OCI-LY7 (cell line): ENCODE measurements at regions not wholly inside any gene's neighbourhood (a gene's known extent, or its start where the extent isn't known, plus 50 kb on each side); places are given as distances from the start of the nearest gene placed in this dataset.

Experiments used
- BruUV-seq: library from RNA; stranded (reverse); fragments of 400-500 nt; replicated peaks from 2 replicates; lab custom pipeline; 2021; lab: Mats Ljungman, UMichigan
- CTCF ChIA-PET: fragments of 300-600 bp; sonication (Branson Sonifier 250); formaldehyde crosslinking; loops from one replicate; lab custom pipeline; 2022; ENCODE audit warnings: antibody characterized with exemption; ENCODE audit not compliant: unreplicated experiment; lab: Charles Lee
- POLR2A ChIA-PET: fragments of 300-600 bp; sonication (Branson Sonifier 250); formaldehyde crosslinking; loops from one replicate; lab custom pipeline; 2022; ENCODE audit warnings: antibody characterized with exemption; lab: Charles Lee
- DNase-seq: peaks from one replicate; pipeline ENCODE4 v3.0.0-alpha.2; 2015; ENCODE audit warnings: low spot score
- H2AFZ ChIP-seq: fragments of 200-600 bp; sonication (generic), shearing (Covaris generic); 2 replicates; pipeline ENCODE4 v1.6.1; 2014; ENCODE audit warnings: mild to moderate bottlenecking, antibody characterized with exemption, low read length, moderate library complexity
- H3K27ac ChIP-seq: fragments of 200-600 bp; sonication (generic); 2 replicates; pipeline ENCODE4 v1.5.1; 2014; ENCODE audit warnings: mixed run types, low read depth, mild to moderate bottlenecking, moderate library complexity, low read length, inconsistent platforms; ENCODE audit not compliant: poor library complexity, severe bottlenecking
- H3K36me3 ChIP-seq: fragments of 200-600 bp; sonication (generic); 2 replicates; pipeline ENCODE4 v1.6.1; 2014; ENCODE audit warnings: mild to moderate bottlenecking, antibody characterized with exemption, low read length, moderate library complexity, mixed read lengths; ENCODE audit not compliant: insufficient read depth
- H3K4me1 ChIP-seq: fragments of 200-600 bp; sonication (generic); 2 replicates; pipeline ENCODE4 v1.5.1; 2014; ENCODE audit warnings: mild to moderate bottlenecking, low read length; ENCODE audit not compliant: insufficient read depth, poor library complexity, severe bottlenecking
- H3K4me2 ChIP-seq: fragments of 200-600 bp; sonication (generic); 2 replicates; pipeline ENCODE4 v1.6.1; 2014; ENCODE audit warnings: mild to moderate bottlenecking, low read length
- H3K4me3 ChIP-seq: fragments of 200-600 bp; sonication (generic); 2 replicates; pipeline ENCODE4 v1.5.1; 2014; ENCODE audit warnings: mild to moderate bottlenecking, low read depth, low read length; ENCODE audit not compliant: poor library complexity, severe bottlenecking
- H3K79me2 ChIP-seq: fragments of 200-600 bp; sonication (generic); 2 replicates; pipeline ENCODE4 v1.6.1; 2016; ENCODE audit warnings: low read depth, mild to moderate bottlenecking, low read length, moderate library complexity, mixed read lengths; ENCODE audit not compliant: insufficient read depth
- H3K9me2 ChIP-seq: fragments of 200-600 bp; sonication (generic); 2 replicates; pipeline ENCODE4 v1.6.1; 2016; ENCODE audit warnings: mild to moderate bottlenecking, low read length, mixed read lengths; ENCODE audit not compliant: insufficient read depth
- H3K9me3 ChIP-seq: fragments of 200-600 bp; sonication (generic); 2 replicates; pipeline ENCODE4 v1.6.1; 2014; ENCODE audit warnings: mild to moderate bottlenecking, mixed run types, low read length, mixed read lengths
- H4K20me1 ChIP-seq: fragments of 200-600 bp; sonication (generic); 2 replicates; pipeline ENCODE4 v1.6.1; 2014; ENCODE audit warnings: mild to moderate bottlenecking, antibody characterized with exemption, low read length, moderate library complexity, mixed read lengths; ENCODE audit not compliant: insufficient read depth
- EZH2phosphoT487 ChIP-seq: fragments of 200-600 bp; sonication (generic); IDR thresholded peaks from 2 replicates; pipeline ENCODE4 v1.6.1; 2018; ENCODE audit warnings: low read depth, borderline replicate concordance, mild to moderate bottlenecking, mixed run types, antibody characterized with exemption, low read length, moderate library complexity, mixed read lengths
- intact Hi-C: fragments of 100-400 bp; cut with micrococcal nuclease; formaldehyde crosslinking; loops from one replicate; pipeline ENCODE4 v1.10.0; 2022; ENCODE audit not compliant: unreplicated experiment
- TF ChIP-seq, protein P1 (sequence below): fragments of 200-600 bp; sonication (generic); conservative IDR thresholded peaks from 2 replicates; pipeline ENCODE4 v1.5.1; 2014; ENCODE audit warnings: mild to moderate bottlenecking, antibody characterized with exemption, low read length, moderate library complexity, mixed read lengths

DNA sequence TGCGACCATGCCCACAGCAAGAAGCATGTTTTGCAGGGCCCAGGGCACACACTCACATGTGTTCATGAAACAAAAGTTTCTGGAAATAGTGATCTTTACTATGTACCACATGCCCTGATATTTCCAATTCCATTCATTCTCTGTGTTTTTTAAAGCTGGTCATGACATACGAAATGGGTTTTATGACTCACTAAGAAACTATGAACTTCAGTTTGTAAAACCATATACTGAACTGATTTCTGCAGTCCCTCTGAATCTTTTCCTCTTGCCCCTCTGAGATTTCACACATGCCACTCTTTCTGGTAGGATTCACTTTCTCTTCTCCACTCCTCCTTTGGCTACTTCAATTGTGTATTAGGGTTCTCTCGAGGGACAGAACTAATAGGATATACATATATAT lies 416.1 kb upstream of the TRPC7 start:
- TF ChIP-seq EZH2phosphoT487, result no peak
- TF ChIP-seq, protein P1, sequence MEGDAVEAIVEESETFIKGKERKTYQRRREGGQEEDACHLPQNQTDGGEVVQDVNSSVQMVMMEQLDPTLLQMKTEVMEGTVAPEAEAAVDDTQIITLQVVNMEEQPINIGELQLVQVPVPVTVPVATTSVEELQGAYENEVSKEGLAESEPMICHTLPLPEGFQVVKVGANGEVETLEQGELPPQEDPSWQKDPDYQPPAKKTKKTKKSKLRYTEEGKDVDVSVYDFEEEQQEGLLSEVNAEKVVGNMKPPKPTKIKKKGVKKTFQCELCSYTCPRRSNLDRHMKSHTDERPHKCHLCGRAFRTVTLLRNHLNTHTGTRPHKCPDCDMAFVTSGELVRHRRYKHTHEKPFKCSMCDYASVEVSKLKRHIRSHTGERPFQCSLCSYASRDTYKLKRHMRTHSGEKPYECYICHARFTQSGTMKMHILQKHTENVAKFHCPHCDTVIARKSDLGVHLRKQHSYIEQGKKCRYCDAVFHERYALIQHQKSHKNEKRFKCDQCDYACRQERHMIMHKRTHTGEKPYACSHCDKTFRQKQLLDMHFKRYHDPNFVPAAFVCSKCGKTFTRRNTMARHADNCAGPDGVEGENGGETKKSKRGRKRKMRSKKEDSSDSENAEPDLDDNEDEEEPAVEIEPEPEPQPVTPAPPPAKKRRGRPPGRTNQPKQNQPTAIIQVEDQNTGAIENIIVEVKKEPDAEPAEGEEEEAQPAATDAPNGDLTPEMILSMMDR, result no peak
- ChIA-PET CTCF (no interaction called here), POLR2A (no interaction called here)
- intact Hi-C loops, result no loop called here
- Histone ChIP-seq H3K27ac (no peak overlapping the region), H3K79me2 (no peaks in the 10 kb centered on the region), H2AFZ (no peak overlapping the region), H4K20me1 (no peaks in the 10 kb centered on the region), H3K9me2 (no peaks in the 10 kb centered on the region), H3K4me1 (no peaks in the 10 kb centered on the region), H3K4me2 (no peak overlapping the region), H3K9me3 (no peaks in the 10 kb centered on the region), H3K36me3 (no peaks in the 10 kb centered on the region), H3K4me3 (no peak overlapping the region)
- no peak for DNase-seq
- BruUV-seq, result no TSS peak

DNA sequence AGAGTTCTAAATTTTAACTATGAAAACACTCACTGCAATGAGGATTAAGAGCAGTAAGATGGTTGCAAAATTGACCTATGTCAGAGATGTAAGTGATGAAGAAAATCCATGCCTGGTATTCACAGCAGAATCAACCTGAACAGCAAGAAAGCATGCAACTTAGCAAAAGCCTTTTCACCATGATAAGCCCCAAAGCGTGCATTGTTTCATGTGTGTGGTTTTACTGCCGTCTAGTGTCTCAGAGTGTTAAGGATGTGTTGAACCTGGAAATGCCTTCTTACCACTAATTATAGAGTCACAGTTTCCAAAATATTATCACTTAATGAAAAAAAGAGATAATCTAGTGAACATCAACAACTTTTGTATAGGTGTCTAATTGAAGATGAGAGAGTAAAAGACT lies 415.2 kb upstream of the TRPC7 start:
- no peaks in the 10 kb centered on the region for H3K79me2 ChIP-seq
- ChIA-PET POLR2A (no interaction called here), CTCF (no interaction called here)
- no peaks in the 10 kb centered on the region for H3K36me3 ChIP-seq
- H3K9me3 ChIP-seq, result no peaks in the 10 kb centered on the region
- no peaks in the 10 kb centered on the region for H3K4me1 ChIP-seq
- DNase-seq, result no peak
- H2AFZ ChIP-seq, result no peak overlapping the region
- BruUV-seq, result no TSS peak
- intact Hi-C loops, result no loop called here
- no peaks in the 10 kb centered on the region for H3K9me2 ChIP-seq
- no peak overlapping the region for H3K4me3 ChIP-seq
- H3K27ac ChIP-seq, result no peak overlapping the region
- H4K20me1 ChIP-seq, result no peaks in the 10 kb centered on the region
- TF ChIP-seq EZH2phosphoT487, result no peak
- TF ChIP-seq, protein P1, result no peak
- no peak overlapping the region for H3K4me2 ChIP-seq

DNA sequence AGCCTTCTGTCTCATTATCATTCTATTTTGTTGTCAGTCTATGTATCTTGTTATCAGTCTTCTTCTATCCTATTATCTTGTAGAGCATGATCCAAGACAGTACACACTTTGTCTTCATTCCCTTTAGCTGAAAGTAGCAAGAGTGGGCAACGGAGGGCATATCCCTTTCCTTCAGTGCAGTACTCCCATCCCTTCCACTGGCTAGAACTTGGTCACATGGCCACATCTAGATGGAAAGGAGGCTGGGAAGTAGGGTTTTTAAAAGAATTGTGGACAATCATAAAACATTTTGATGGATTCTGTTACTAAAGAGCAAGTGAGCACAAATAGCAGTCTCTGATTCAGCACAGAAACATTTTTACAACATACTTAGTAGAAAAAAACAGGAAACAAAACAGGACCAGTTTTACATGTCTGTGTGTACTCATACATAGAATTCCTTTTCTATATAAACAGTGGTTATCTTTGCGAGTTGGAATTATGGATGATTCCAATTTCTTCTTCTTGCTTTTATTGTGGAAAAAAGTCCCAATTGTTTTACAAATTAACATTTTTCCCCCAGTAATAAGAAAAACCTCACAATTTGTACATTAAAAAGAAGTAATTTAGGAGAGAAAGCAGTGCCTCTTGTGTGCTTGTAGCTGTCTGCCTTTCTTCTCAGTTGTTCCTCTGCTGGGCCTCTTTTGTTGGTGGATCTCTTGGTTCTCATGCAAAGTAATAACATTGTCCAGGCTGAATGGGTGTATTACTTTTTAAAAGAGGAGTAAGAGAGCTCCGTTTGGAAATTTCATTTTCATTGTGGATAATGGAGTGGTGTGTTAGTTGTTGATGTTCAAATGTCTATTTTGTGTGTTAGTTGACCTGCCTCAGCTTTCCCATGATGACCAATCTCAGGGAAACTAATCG lies 410.9 kb upstream of the TRPC7 start:
- Histone ChIP-seq H3K79me2 (no peaks in the 10 kb centered on the region), H4K20me1 (no peaks in the 10 kb centered on the region), H3K4me3 (no peak overlapping the region), H2AFZ (no peak overlapping the region), H3K4me1 (no peaks in the 10 kb centered on the region), H3K4me2 (no peak overlapping the region), H3K9me3 (no peaks in the 10 kb centered on the region), H3K27ac (no peak overlapping the region), H3K9me2 (no peaks in the 10 kb centered on the region), H3K36me3 (no peaks in the 10 kb centered on the region)
- POLR2A ChIA-PET, result no interaction called here
- intact Hi-C loops, result loop anchor here (10.0 kb wide), 2 partner anchors 411 to 891 kb away; partner anchors contain the start of gene TRPC7
- CTCF ChIA-PET, result no interaction called here
- no TSS peak for BruUV-seq
- no peak for TF ChIP-seq EZH2phosphoT487
- TF ChIP-seq, protein P1, result no peak
- DNase-seq, result no peak
